AG08395 (cell line): ENCODE measurements at regions not wholly inside any gene's neighbourhood (a gene's known extent, or its start where the extent isn't known, plus 50 kb on each side); places are given as distances from the start of the nearest gene placed in this dataset.
A peak's percentile ranks its signal among the peaks of the same experiment; 100 is the strongest.

Source experiments
- DNase-seq: peaks from one replicate; pipeline ENCODE4 v3.0.0; 2012; ENCODE audit warnings: mixed read lengths, low spot score

DNA sequence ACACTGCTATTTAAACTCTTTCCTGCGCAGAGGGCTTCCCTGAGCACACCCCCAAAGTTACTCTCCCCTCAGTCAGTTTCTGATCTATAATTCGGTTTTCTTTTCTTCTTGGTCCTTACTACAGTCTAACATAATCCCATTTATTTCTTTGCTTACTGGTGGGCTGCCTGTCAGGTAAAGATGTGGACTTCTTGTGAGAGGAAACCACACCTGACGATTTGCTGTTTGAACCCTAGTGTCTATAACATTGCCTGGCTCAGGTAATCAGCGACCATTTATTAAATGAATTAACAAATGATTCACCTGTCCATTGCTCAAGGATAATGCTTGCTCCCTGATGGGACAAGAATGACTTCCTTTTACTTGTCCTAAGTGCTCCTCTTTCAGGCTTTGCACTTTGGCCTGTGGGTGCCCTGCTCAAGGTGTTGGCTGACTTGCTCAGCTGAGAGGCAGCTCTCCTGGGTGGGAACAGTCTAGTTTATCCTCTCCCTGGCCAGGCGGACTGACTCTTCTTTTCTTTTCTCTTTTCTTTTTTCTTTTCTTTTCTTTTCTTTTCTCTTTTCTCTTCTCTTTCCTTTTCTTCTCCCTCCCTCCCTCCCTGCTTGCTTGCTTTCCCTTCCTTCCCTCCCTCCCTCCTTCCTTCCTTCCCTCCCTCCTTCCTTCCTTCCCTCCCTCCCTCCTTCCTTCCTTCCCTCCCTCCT lies 233.1 kb downstream of the BCAS1 start:
- no peak for DNase-seq

DNA sequence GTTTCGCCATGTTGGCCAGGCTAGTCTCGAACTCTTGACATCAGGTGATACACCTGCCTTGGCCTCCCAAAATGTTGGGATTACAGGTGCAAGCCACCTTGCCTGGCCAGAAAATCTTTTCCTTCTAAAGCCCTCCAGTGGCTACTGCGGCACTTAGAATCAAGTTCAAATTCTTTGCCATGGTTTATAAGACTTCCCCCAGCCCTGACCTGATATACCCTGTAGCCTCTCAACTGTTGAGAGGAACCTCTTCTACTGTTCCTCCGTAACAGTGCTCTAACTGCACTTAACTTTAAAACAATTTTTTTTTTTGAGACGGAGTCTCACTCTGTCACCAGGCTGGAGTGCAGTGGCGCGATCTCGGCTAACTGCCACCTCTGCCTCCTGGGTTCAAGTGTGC lies 235.6 kb downstream of the BCAS1 start:
- no peak for DNase-seq

DNA sequence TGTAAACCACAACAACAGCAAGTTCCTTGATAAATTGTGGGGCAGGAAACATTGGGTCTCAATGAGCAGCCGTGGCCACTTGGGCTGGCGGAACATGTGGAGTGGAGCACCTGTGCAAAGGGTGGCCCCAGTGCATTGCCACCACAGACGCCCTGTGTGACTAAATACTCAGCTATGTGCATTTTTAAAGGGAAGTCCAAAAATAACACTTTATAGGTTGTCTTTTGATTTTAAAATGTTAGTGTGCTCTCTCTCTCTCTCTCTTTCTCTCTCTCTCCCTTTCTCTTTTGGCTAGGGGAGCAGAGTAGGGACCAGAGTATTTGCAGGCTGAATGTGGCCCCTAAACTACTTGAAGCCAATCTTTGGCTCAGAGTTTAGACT lies 236.3 kb downstream of the BCAS1 start:
- no peak for DNase-seq

DNA sequence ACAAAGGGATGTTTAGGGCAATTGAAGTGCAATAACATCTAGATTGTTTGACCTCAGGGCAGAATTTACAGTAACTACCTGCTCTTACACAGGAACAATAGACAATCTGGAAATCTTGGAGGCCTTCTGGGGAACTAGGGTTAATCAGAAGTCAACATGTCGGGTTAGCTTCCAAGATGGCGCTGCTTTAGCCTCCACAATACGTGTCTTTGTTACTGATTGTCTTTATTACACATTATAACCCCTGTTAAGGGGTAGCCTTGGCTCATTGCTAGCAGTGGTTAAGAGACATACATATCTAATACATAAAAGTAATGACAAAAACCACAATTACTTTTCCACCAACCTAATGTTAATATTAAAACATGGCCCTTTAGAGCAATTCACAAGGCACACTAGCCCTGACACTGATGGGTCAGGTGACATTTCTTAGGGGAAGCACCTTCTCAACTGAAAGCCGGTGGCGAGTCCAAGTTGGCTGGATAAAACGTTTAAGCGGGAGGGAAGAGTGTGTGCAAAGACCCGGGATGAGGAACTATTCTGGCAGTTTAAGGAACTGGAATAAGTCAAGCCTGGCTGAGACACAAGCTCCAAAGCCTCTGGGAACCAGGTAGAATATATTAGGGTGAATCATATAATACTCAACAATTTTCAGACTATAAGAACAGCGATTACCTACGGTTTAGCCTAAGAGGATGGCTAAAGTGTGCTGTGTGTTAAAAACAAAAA lies 236.9 kb downstream of the BCAS1 start:
- no peak for DNase-seq

DNA sequence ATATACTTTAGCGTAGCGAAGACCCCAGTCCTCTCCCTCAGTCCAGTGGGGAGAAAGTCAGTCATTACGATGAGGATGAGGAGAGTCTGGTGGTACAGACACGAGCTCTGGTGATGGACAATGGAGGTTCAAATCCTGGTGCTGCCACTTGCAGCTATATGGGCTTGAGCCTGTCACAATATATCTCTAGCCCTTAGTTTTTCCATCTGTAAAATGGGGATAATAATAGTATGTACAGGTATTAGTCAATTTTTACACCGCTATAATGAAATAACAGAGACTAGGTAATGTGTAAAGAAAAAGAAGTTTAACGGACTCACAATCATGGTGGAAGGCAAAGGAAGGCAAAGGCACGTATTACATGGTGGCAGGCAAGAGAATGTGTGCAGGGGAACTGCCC lies 237.9 kb downstream of the BCAS1 start:
- no peak for DNase-seq

DNA sequence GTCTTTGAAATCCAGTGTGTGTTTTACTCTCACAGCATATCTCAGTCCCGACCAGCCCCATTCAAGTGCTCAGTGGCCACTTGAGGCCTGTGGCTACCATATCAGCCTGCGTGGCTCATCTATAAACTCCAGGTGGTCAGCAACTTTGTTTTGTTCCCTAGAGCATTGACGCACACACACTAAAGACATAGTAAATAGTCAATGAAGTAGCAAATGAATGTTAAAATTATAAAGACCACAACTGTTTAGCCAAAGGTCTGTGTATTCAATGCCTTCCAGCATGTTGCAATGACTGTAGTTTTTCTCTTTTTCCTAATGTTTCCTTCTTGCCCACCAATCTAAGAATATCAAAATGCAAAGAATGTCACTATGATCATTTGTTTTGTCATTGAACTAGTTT lies 238.2 kb upstream of the ZNF217 start:
- DNase-seq, result no peak

DNA sequence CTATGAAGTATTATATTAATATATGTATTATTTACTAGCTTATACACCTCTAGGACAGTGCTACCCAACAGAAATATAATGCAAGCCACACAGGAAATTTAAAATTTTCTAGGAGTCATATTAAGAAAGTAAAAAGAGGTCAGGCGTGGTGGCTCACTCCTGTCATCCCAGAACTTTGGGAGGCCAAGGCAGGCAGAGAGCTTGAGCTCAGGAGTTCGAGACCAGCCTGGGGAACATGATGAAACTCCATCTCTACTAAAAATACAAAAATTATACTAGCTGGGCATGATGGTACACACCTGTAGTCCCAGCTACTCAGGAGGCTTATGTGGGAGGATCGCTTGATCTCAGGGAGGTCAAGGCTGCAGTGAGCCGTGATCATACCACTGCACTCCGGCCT lies 237.6 kb upstream of the ZNF217 start:
- DNase-seq, result no peak

DNA sequence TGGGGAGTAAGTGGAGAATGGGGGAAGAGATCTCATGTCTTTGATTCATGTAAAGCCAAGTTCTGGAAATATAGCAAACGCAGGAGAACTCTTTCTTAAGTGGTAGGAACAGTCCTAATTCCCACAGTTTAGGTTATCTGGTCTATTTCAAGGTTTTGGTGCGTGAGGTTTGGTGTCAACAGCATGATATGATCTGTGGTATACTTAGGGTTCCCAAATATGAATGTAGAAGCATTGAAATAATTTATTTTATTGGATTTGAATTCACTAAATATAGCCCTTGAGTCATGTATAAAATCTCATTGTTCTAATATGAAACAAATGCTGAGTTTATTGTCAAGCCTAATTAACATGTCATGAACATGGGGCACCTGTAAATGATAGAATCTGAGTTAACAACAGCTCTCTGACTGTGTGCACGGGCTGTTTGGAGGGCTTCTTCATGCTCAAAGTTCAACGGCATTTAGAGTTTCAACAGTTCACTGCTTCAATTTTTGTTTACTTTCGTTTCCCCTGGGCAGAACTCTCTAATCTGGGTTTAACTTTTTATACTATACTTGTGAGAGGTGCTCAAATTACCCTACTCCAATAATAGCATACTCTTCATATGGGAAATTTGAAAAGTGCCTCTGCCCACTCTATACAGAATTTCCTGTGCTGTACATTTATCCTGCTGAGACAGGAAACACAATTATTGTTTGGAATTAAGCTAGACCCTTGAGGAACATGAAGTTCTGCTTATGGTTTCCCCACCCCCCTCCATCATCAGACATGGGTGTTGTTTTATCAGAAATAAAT lies 236.3 kb upstream of the ZNF217 start:
- DNase-seq, result peak; percentile 42

DNA sequence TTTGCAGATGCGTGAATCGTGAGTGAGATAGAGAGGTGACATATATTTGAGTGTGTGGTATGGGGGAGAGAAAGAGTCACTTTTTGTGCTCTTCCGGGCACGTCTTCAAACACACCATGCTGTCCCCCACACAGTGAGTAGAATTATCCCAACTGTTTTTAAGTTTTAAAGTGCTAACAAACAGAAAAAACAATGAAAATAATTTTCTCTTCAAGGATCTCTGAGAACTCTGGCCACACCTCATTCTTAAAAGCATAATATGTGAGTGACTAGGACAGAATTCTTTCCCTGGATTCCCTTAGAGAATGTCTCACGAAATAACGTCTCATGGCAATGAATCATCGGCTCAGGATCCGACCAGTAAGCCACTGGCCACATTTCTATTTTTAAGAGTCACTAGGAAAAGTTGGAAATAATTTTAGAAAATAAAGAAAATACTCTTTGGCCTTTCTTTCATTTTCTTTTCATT lies 235.7 kb upstream of the ZNF217 start:
- DNase-seq, result peak; percentile 88

DNA sequence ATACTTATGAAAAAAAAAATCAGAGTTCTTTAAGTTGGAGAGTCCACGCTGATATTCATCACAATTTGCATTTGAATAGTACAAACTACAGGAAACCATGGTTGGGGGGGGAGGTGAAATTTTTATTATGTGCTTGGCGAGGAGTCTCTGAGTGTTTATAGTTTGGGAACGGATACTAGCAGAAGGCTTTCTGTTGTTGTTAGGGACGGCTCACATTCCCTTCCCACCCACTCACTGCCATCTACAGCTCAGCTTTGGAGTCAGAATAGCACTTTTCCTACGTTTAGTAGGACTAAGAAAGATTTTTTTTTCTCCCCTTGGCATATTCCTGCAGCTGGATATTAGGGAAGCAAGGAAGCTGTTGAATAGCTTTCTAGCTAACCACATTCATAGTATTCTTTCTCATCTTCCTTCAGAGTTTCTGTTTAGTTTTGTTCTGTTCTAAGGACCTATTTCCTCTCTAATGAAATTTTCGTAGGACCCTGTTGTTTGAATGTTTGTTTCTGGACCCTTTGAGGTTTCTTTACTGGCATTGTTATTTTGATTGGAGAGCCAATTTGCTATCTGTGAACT lies 235.1 kb upstream of the ZNF217 start:
- DNase-seq, result peak; percentile 81

DNA sequence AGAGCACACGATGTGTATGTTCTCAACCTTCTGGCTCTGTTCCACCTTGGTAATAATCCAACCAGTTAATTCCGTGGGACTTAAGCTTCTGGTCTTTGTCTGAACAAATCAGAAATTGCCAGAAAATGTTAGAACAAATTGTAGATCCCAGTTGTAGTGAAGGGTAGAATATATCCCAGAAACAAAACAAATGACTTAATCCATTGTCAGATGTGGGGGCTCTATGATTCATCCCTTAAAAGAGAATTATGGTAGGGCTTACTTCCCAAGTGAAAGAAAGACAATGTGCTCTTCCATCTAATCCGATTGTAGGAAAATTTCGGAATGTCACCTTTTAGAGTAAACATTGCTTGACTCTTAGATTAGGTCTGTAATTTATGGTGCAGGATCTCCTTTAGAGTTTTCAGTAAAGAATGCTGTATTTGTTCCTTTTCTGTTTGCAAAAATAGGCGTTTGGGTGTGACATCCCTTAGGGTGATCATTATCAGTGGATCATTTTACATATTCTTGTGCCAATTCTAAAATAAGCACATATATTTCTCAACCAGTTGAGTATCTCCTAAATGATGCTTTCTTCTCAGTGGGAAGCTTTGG lies 234.5 kb upstream of the ZNF217 start:
- DNase-seq, result peak; percentile 70

DNA sequence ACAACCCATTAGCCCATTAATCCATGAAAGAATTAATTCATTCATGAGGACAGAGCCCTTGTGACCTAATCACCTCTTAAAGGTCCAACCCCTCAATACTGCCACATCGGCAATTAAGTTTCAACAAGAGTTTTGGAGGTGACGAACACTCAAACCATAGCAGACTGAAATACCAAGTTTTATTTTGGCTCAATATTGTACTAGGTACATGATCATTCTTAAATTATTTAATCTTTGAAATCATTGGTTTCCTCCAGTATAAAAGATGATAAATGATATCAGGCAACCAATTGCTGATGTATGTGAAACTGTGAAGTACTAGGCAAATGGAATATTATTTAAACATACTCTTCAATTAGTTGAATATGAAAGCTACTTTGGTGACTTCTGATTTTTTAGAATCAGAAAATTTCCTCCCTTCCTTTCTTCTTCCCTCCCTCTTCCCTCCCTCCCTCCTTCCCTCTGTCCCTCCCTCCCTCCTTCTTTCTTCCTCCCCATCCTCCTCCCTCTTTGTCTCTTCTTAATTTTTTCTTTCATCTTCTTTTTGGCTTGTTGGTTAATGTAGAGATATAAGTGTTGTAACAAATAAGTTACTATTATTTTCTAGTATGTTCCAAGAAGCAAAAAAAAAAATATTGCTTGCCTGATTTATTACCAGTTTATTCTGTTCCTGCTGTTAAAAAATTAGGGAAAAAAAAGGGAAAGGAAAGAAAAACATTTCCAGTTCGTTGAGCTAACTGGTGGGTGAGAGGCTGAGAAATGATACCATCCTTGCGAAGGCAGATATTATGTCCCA lies 233.9 kb upstream of the ZNF217 start:
- DNase-seq, result no peak

DNA sequence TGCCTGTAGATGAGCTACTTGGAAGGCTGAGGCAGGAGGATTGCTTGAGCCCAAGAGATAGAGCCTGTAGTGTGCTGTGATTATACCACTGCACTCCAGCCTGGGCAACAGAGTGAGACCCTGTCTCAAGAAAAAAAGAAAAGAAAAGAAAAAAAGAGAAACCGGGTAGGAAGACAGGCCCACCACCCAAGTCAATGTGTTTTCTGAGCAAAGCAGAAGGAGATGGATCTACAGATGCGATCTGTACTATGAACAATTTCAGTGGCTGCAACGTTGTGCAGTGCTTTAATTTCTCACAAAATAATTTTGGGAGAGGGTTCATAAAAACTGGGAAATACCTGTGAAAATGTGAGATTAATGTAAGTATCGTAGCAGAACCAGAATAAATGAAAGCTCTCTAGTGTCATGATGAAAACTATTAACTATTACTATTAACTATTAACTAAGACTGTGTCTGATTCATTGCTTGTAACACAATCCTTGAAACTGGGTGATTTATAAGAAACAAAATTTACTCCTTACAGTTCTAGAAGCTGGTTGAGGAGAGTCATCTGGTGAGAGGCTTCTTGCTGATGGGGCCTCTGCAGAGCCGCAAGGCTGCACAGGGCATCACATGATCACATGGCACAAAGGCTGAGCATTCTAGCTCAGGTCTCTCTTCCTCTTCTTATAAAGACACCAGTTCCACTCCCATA lies 233.1 kb upstream of the ZNF217 start:
- DNase-seq, result no peak

DNA sequence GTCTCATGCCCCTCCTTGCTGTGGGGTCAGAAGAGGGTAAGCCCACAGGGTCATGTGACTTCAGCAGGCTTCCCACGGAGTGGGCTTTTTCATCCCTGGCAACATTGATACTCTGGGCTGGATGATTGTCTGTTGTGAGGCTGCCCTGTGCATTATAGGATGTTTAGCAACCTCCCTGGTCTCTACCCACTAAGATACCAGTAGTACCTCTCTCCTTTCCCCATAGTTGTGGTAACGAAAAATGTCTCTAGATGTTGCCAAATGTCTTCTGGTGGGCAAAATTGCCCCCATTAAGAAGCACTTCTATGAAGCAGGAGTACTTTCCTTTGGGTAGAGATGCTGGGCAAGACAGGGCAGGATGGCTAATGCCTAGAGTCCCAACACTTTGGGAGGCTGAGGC lies 232.5 kb upstream of the ZNF217 start:
- DNase-seq, result no peak

DNA sequence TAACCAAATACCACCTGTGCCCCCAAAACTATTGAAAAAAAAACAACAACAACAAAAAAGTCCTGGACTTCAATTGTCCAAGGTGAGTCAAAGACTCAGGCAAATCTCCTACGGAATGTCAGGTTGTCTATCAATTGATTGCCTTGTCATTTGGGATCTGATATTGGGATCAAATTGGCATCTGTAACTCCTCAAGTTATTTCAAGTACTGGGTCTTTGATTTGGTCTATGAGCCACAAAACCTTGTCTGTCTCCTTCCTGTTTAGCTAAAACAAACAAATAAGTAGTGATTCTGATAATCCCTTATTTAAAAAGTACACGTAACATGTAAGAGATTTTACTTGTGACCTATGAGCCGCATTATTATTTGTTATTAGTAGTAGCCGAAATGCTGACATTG lies 231.6 kb upstream of the ZNF217 start:
- no peak for DNase-seq

DNA sequence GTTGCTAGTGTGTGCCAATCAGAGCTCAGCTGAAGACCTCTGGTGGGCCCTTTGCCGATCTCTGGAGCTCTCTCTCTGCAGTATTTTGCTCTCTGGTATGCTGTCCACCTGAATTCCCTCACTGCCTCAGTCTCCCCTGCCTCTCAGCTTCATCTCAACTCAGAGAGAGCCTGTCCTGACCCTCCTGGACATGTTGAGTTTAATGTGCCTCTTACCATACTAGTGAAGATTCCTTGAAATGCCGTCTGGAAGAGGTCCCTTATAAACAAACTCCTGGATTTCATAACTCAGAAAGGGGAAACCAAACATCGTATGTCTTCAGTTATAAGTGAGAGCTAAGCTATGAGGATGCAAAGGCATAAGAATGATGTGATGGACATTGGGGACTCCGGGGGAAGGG lies 231.1 kb upstream of the ZNF217 start:
- DNase-seq, result no peak

DNA sequence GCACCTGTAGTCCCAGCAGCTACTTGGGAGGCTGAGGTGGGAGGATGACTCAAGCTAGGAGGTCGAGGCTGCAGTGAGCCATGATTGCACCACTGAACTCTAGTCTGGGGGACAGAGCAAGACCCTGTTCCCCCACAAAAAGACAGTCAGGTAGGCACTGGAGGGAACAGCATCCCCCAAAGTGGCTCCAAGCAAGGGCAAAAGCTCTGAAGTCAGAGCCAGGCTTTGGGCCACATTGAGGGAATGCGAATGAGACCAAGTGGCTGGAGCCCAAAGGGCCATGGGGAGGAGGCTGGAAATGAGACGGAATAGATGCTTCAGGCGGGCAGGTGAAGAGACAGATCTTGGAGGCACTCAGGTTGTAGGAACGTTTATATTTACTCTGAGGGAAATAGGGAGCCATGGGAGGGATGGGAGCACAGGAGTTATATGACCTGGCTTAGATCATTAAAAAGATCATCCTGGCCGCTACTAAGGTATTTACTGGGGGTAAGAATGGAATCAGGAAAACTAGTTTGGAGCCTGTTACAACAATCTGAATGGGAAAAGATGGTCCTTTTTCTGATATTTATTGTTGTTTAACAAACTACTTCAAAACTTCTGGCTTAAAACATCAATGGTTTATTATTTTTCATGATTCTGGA lies 229.6 kb upstream of the ZNF217 start:
- DNase-seq, result no peak

DNA sequence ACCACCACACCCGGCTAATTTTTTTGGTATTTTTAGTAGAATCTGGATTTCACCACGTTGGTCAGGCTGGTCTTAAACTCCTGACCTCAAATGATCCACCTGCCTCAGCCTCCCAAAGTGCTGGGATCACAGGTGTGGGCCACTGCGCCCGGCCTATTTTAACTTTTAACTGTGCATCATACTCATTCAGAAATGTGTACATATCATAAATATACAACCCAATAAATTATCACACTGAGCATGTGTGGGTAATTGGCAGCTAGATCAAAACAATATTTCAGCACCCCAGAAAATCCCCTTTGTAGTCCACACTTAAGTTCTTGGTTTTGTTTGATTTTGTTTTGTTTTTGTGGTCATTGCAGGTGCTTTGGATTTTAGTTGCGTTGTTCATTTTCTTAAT lies 228.9 kb upstream of the ZNF217 start:
- no peak for DNase-seq

DNA sequence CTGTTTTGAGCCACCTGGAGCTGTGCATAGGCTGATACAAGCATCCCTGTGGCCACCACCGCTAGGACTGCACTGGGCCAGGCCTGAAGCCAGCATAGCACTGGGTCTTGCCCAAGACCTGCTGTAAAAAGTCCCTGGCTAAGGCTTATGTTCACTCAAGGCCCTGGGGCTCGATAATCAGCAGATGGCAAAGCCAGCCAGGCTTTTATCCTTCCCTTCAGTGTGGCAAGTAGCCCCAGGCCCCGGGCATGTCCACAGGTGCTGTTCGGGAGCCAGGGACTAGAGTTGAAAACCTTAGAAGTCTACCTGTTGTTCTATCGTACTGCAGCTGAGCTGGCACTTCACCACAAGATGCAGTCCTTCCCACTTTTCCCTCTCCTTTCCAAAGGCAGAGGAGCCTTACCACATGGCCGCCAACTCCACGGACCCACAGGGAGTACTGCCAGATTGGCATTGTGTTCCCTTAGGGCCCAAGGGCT lies 226.4 kb upstream of the ZNF217 start:
- DNase-seq, result no peak
